GM12878 (cell line): ENCODE measurements at regions not wholly inside any gene's neighbourhood (a gene's known extent, or its start where the extent isn't known, plus 50 kb on each side); places are given as distances from the start of the nearest gene placed in this dataset.

Experiments used
- ATAC-seq: fragments of 200-7000 bp; cut with Tn5 transposase; 3 replicates; pipeline ENCODE4 v1.9.1; 2020; ENCODE audit warnings: mild to moderate bottlenecking, moderate library complexity
- BruUV-seq: library from RNA; stranded (reverse); fragments of 400-500 nt; replicated peaks from 2 replicates; lab custom pipeline; 2021; lab: Mats Ljungman, UMichigan
- CTCF ChIA-PET: fragments of 300-600 bp; sonication (Branson Sonifier 250); formaldehyde crosslinking; extraction: SDS; loops from one replicate; lab custom pipeline; 2021; ENCODE audit warnings: inconsistent platforms; lab: Yijun Ruan, JAX
- POLR2A ChIA-PET: fragments of 350-600 bp; formaldehyde crosslinking; extraction: SDS; loops from one replicate; lab custom pipeline; 2021; ENCODE audit warnings: inconsistent platforms; lab: Charles Lee
- RAD21 ChIA-PET: fragments of 300-600 bp; sonication (Branson Sonifier 250); formaldehyde crosslinking; loops from one replicate; lab custom pipeline; 2023; ENCODE audit warnings: antibody characterized with exemption; ENCODE audit not compliant: unreplicated experiment; lab: Charles Lee
- SMC1A ChIA-PET: fragments of 300-600 bp; sonication (Branson Sonifier 250); formaldehyde crosslinking; loops from one replicate; lab custom pipeline; 2023; ENCODE audit not compliant: unreplicated experiment, uncharacterized antibody; lab: Charles Lee
- DNase-seq: peaks from one replicate; pipeline ENCODE4 v3.0.0-alpha.2; 2011; ENCODE audit warnings: low read depth, low spot score
- FAIRE-seq: peaks from 3 replicates; lab custom pipeline; 2011; peaks lifted over from hg19 to GRCh38; lab: Jason Lieb, UNC
- H2AFZ ChIP-seq: 2 replicates; pipeline ENCODE4 v1.6.0; 2011; ENCODE audit warnings: low read depth, low read length, control low read depth; ENCODE audit not compliant: control insufficient read depth
- H3K27ac ChIP-seq: 2 replicates; pipeline ENCODE4 v1.5.1; 2011; ENCODE audit warnings: control low read depth; ENCODE audit not compliant: control insufficient read depth, insufficient read depth
- H3K27me3 ChIP-seq, 2 experiments: replicated peaks in 1 of 2; 2 replicates each; pipeline versions ENCODE4 v1.6.0 to v1.6.1; 2011; ENCODE audit warnings: low read length in 1 of 2; ENCODE audit not compliant: control insufficient read depth in 2 of 2, insufficient read depth in 2 of 2
- H3K36me3 ChIP-seq, 2 experiments: 2 replicates each; pipeline ENCODE4 v1.5.1; 2011; ENCODE audit warnings: low read length in 1 of 2; ENCODE audit not compliant: control insufficient read depth in 2 of 2, insufficient read depth in 2 of 2
- H3K4me1 ChIP-seq: 2 replicates; pipeline ENCODE4 v1.6.1; 2011; ENCODE audit warnings: mild to moderate bottlenecking, low read length, moderate library complexity, mixed read lengths; ENCODE audit not compliant: control insufficient read depth, insufficient read depth
- H3K4me2 ChIP-seq: 2 replicates; pipeline ENCODE4 v1.6.0; 2011; ENCODE audit warnings: control low read depth; ENCODE audit not compliant: control insufficient read depth, insufficient read depth
- H3K4me3 ChIP-seq: fragments of 200-600 bp; sonication (generic); 2 replicates; pipeline ENCODE4 v1.5.1; 2016
- H3K79me2 ChIP-seq: 2 replicates; pipeline ENCODE4 v1.6.0; 2011; ENCODE audit warnings: low read length; ENCODE audit not compliant: control insufficient read depth, insufficient read depth
- H3K9ac ChIP-seq: 2 replicates; pipeline ENCODE4 v1.8.0; 2011; ENCODE audit warnings: low read length, control low read depth, mixed read lengths; ENCODE audit not compliant: control insufficient read depth, insufficient read depth
- H3K9me3 ChIP-seq: replicated peaks from 3 replicates; pipeline ENCODE4 v1.5.1; 2011; ENCODE audit warnings: mild to moderate bottlenecking, low read length; ENCODE audit not compliant: control insufficient read depth, insufficient read depth
- H4K20me1 ChIP-seq: 2 replicates; pipeline ENCODE4 v1.6.0; 2011; ENCODE audit not compliant: control insufficient read depth, insufficient read depth
- CBFB ChIP-seq: IDR thresholded peaks from 2 replicates; pipeline ENCODE4 v1.6.1; 2016; ENCODE audit warnings: antibody characterized with exemption, low read depth
- CREM ChIP-seq: IDR thresholded peaks from 2 replicates; pipeline ENCODE4 v1.6.1; 2014; ENCODE audit warnings: antibody characterized with exemption, low read depth
- FOXM1 ChIP-seq: IDR thresholded peaks from 2 replicates; pipeline ENCODE4 v1.6.1; 2012; ENCODE audit warnings: low read depth, mild to moderate bottlenecking, inconsistent platforms, low read length, moderate library complexity
- GATAD2B ChIP-seq: fragments of 450-650 bp; conservative IDR thresholded peaks from 2 replicates; pipeline ENCODE4 v1.6.1; 2017; ENCODE audit warnings: low read depth, mild to moderate bottlenecking, moderate library complexity
- KDM1A ChIP-seq: fragments of 200-600 bp; sonication (generic); IDR thresholded peaks from 2 replicates; pipeline ENCODE4 v1.6.1; 2016; ENCODE audit warnings: borderline replicate concordance
- PAX5 ChIP-seq: IDR thresholded peaks from 2 replicates; pipeline ENCODE4 v1.6.1; 2011; ENCODE audit warnings: low read depth, low read length, borderline replicate concordance
- POU2F2 ChIP-seq: IDR thresholded peaks from 3 replicates; pipeline ENCODE4 v1.6.1; 2011; ENCODE audit warnings: low read depth, mild to moderate bottlenecking, low read length, borderline replicate concordance
- RBBP5 ChIP-seq: fragments of 200-600 bp; sonication (generic); conservative IDR thresholded peaks from 2 replicates; pipeline ENCODE4 v1.6.1; 2016
- SIX5 ChIP-seq: IDR thresholded peaks from 2 replicates; pipeline ENCODE4 v1.6.1; 2011; ENCODE audit warnings: mild to moderate bottlenecking, low read depth, low read length, moderate library complexity; ENCODE audit not compliant: severe bottlenecking
- SREBF1 ChIP-seq: IDR thresholded peaks from 2 replicates; pipeline ENCODE4 v1.6.1; 2012; ENCODE audit warnings: mild to moderate bottlenecking, low read length
- TAF1 ChIP-seq: IDR thresholded peaks from 2 replicates; pipeline ENCODE4 v1.6.1; 2011; ENCODE audit warnings: mild to moderate bottlenecking, low read depth, low read length, borderline replicate concordance
- TBL1XR1 ChIP-seq: IDR thresholded peaks from 2 replicates; pipeline ENCODE4 v1.6.1; 2012; ENCODE audit warnings: low read depth, low read length, improper control_type of control experiment
- TCF12 ChIP-seq: IDR thresholded peaks from 2 replicates; pipeline ENCODE4 v1.6.1; 2011; ENCODE audit warnings: low read depth, mild to moderate bottlenecking, low read length
- ZNF622 ChIP-seq: fragments of 450-650 bp; IDR thresholded peaks from 2 replicates; pipeline ENCODE4 v1.6.1; 2017; ENCODE audit warnings: mild to moderate bottlenecking, inconsistent platforms
- WGBS: methylation state at CpG from one replicate; pipeline ENCODE4 v1.1.6; 2016; ENCODE audit warnings: low lambda C conversion rate; ENCODE audit not compliant: insufficient replicate concordance, insufficient coverage; ENCODE audit errors: missing lambda C conversion rate; 5-methylcytosine and 5-hydroxymethylcytosine counted together
- in situ Hi-C: fragments of 300-500 bp; cut with MboI; formaldehyde crosslinking; loops from 9 replicates; pipeline ENCODE4 v1.14.3; 2018; ENCODE audit warnings: mixed read lengths
- intact Hi-C: fragments of 100-400 bp; cut with micrococcal nuclease; formaldehyde crosslinking; loops from one replicate; pipeline ENCODE4 v1.14.2; 2022; ENCODE audit not compliant: unreplicated experiment
- TF ChIP-seq, protein P1 (sequence below): fragments of 450-650 bp; IDR thresholded peaks from 2 replicates; pipeline ENCODE4 v1.6.1; 2016; ENCODE audit warnings: mild to moderate bottlenecking, moderate library complexity, borderline replicate concordance
- TF ChIP-seq, protein P2 (sequence below): fragments of 450-650 bp; IDR thresholded peaks from 2 replicates; pipeline ENCODE4 v1.6.1; 2017; ENCODE audit warnings: antibody characterized with exemption, mild to moderate bottlenecking, moderate library complexity
- TF ChIP-seq, protein P3 (sequence below): fragments of 450-650 bp; IDR thresholded peaks from 2 replicates; pipeline ENCODE4 v1.6.1; 2017; ENCODE audit warnings: mild to moderate bottlenecking, moderate library complexity

DNA sequence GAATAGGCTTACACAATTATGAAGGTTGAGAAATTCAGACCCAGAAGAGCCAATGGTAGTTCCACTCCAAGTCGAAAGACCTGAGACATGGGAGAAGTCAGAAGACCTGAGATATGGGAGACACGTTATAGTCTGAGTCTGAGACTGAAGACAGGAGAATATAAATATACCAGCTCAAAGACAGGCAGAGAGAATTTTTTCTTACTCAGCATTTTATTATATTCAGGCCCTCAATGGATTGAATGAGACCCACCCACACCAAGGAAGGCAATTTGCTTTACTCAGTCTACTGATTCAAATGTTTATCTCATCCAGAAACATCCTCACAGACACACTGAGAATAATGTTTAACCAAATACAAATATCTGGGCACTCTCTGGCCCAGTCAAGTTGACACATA lies 693.5 kb downstream of the HDGFL1 start:
- ATAC-seq (no peak), DNase-seq (no peak), FAIRE-seq (no peak)
- Histone ChIP-seq H3K4me2 (no peak overlapping the region), H4K20me1 (no peaks in the 10 kb centered on the region), H3K27me3 (no peaks in the 10 kb centered on the region), H3K4me1 (no peaks in the 10 kb centered on the region), H3K4me3 (no peak overlapping the region), H3K9me3 (no peaks in the 10 kb centered on the region), H3K36me3 (no peaks in the 10 kb centered on the region), H3K79me2 (no peaks in the 10 kb centered on the region), H3K27ac (no peak overlapping the region), H3K9ac (no peak overlapping the region), H2AFZ (no peak overlapping the region)
- ChIA-PET CTCF (no interaction called here), RAD21 (no interaction called here), SMC1A (no interaction called here), POLR2A (no interaction called here)
- 0% methylated on average over 2 of the region's 2 CpGs for WGBS
- no TSS peak for BruUV-seq
- intact Hi-C loops (no loop called here), in situ Hi-C loops (no loop called here)
- TF ChIP-seq KDM1A (no peak), TAF1 (no peak), TBL1XR1 (no peak), GATAD2B (no peak), CBFB (no peak), ZNF622 (no peak), TCF12 (no peak), PAX5 (no peak), SIX5 (no peak), POU2F2 (no peak), CREM (no peak), FOXM1 (no peak), RBBP5 (no peak), SREBF1 (no peak)
- TF ChIP-seq, protein P1, sequence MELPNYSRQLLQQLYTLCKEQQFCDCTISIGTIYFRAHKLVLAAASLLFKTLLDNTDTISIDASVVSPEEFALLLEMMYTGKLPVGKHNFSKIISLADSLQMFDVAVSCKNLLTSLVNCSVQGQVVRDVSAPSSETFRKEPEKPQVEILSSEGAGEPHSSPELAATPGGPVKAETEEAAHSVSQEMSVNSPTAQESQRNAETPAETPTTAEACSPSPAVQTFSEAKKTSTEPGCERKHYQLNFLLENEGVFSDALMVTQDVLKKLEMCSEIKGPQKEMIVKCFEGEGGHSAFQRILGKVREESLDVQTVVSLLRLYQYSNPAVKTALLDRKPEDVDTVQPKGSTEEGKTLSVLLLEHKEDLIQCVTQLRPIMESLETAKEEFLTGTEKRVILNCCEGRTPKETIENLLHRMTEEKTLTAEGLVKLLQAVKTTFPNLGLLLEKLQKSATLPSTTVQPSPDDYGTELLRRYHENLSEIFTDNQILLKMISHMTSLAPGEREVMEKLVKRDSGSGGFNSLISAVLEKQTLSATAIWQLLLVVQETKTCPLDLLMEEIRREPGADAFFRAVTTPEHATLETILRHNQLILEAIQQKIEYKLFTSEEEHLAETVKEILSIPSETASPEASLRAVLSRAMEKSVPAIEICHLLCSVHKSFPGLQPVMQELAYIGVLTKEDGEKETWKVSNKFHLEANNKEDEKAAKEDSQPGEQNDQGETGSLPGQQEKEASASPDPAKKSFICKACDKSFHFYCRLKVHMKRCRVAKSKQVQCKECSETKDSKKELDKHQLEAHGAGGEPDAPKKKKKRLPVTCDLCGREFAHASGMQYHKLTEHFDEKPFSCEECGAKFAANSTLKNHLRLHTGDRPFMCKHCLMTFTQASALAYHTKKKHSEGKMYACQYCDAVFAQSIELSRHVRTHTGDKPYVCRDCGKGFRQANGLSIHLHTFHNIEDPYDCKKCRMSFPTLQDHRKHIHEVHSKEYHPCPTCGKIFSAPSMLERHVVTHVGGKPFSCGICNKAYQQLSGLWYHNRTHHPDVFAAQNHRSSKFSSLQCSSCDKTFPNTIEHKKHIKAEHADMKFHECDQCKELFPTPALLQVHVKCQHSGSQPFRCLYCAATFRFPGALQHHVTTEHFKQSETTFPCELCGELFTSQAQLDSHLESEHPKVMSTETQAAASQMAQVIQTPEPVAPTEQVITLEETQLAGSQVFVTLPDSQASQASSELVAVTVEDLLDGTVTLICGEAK = no peak
- TF ChIP-seq, protein P2, sequence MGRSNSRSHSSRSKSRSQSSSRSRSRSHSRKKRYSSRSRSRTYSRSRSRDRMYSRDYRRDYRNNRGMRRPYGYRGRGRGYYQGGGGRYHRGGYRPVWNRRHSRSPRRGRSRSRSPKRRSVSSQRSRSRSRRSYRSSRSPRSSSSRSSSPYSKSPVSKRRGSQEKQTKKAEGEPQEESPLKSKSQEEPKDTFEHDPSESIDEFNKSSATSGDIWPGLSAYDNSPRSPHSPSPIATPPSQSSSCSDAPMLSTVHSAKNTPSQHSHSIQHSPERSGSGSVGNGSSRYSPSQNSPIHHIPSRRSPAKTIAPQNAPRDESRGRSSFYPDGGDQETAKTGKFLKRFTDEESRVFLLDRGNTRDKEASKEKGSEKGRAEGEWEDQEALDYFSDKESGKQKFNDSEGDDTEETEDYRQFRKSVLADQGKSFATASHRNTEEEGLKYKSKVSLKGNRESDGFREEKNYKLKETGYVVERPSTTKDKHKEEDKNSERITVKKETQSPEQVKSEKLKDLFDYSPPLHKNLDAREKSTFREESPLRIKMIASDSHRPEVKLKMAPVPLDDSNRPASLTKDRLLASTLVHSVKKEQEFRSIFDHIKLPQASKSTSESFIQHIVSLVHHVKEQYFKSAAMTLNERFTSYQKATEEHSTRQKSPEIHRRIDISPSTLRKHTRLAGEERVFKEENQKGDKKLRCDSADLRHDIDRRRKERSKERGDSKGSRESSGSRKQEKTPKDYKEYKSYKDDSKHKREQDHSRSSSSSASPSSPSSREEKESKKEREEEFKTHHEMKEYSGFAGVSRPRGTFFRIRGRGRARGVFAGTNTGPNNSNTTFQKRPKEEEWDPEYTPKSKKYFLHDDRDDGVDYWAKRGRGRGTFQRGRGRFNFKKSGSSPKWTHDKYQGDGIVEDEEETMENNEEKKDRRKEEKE = no peak
- TF ChIP-seq, protein P3, sequence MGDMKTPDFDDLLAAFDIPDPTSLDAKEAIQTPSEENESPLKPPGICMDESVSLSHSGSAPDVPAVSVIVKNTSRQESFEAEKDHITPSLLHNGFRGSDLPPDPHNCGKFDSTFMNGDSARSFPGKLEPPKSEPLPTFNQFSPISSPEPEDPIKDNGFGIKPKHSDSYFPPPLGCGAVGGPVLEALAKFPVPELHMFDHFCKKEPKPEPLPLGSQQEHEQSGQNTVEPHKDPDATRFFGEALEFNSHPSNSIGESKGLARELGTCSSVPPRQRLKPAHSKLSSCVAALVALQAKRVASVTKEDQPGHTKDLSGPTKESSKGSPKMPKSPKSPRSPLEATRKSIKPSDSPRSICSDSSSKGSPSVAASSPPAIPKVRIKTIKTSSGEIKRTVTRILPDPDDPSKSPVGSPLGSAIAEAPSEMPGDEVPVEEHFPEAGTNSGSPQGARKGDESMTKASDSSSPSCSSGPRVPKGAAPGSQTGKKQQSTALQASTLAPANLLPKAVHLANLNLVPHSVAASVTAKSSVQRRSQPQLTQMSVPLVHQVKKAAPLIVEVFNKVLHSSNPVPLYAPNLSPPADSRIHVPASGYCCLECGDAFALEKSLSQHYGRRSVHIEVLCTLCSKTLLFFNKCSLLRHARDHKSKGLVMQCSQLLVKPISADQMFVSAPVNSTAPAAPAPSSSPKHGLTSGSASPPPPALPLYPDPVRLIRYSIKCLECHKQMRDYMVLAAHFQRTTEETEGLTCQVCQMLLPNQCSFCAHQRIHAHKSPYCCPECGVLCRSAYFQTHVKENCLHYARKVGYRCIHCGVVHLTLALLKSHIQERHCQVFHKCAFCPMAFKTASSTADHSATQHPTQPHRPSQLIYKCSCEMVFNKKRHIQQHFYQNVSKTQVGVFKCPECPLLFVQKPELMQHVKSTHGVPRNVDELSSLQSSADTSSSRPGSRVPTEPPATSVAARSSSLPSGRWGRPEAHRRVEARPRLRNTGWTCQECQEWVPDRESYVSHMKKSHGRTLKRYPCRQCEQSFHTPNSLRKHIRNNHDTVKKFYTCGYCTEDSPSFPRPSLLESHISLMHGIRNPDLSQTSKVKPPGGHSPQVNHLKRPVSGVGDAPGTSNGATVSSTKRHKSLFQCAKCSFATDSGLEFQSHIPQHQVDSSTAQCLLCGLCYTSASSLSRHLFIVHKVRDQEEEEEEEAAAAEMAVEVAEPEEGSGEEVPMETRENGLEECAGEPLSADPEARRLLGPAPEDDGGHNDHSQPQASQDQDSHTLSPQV = no peak
